H1 (cell line): ENCODE measurements at regions not wholly inside any gene's neighbourhood (a gene's known extent, or its start where the extent isn't known, plus 50 kb on each side); places are given as distances from the start of the nearest gene placed in this dataset.

ENCODE experiments used
- CTCF ChIA-PET: fragments of 300-600 bp; sonication (Branson Sonifier 250); formaldehyde crosslinking; loops from one replicate; lab custom pipeline; 2021; ENCODE audit not compliant: partially characterized antibody; lab: Charles Lee
- POLR2A ChIA-PET: fragments of 300-600 bp; sonication (Branson Sonifier 250); formaldehyde crosslinking; loops from one replicate; lab custom pipeline; 2021; ENCODE audit warnings: inconsistent platforms; ENCODE audit not compliant: partially characterized antibody; lab: Charles Lee
- DNase-seq, 2 experiments: peaks; one replicate each; pipeline versions ENCODE4 v3.0.0 to v3.0.0-alpha.2; 2010 to 2022; ENCODE audit warnings: low spot score in 2 of 2, low read depth in 1 of 2, mixed read lengths in 1 of 2
- FAIRE-seq: peaks from 2 replicates; lab custom pipeline; 2011; peaks lifted over from hg19 to GRCh38; lab: Jason Lieb, UNC
- H2AFZ ChIP-seq: 2 replicates; pipeline ENCODE4 v1.8.1; 2012; ENCODE audit warnings: low read length, inconsistent platforms
- H2AK5ac ChIP-seq: 2 replicates; pipeline ENCODE4 v1.6.1; 2013; ENCODE audit warnings: low read depth, low read length
- H2BK120ac ChIP-seq: replicated peaks from 2 replicates; pipeline ENCODE3; 2013; ENCODE audit warnings: low read depth, low read length, inconsistent platforms
- H2BK12ac ChIP-seq: 2 replicates; pipeline ENCODE4 v1.6.1; 2013; ENCODE audit warnings: low read depth, low read length
- H2BK15ac ChIP-seq: 2 replicates; pipeline ENCODE4 v1.6.1; 2013; ENCODE audit warnings: low read length
- H2BK20ac ChIP-seq: 2 replicates; pipeline ENCODE4 v1.6.1; 2013; ENCODE audit warnings: low read length
- H2BK5ac ChIP-seq: 2 replicates; pipeline ENCODE4 v1.6.1; 2013; ENCODE audit warnings: low read depth, low read length
- H3K14ac ChIP-seq: 2 replicates; pipeline ENCODE4 v1.6.1; 2013; ENCODE audit warnings: inconsistent platforms; ENCODE audit not compliant: insufficient read length
- H3K18ac ChIP-seq: 2 replicates; pipeline ENCODE4 v1.6.1; 2013; ENCODE audit warnings: low read length; ENCODE audit errors: extremely low read depth
- H3K23ac ChIP-seq: 2 replicates; pipeline ENCODE4 v1.6.1; 2013; ENCODE audit warnings: inconsistent platforms; ENCODE audit not compliant: insufficient read length
- H3K23me2 ChIP-seq: 2 replicates; pipeline ENCODE4 v1.6.1; 2013; ENCODE audit warnings: low read depth, low read length
- H3K27ac ChIP-seq: 2 replicates; pipeline ENCODE4 v1.6.1; 2011; ENCODE audit warnings: low read depth, low read length, inconsistent platforms
- H3K27me3 ChIP-seq, 4 experiments: replicated peaks in 1 of 4; 1 replicate in 1 of 4; 2 replicates in 3 of 4; pipeline versions ENCODE4 v1.6.1 to v1.8.1; 2011 to 2013; ENCODE audit warnings: low read length in 3 of 4, mild to moderate bottlenecking in 3 of 4, inconsistent platforms in 2 of 4, mixed read lengths in 2 of 4, moderate library complexity in 1 of 4; ENCODE audit not compliant: control insufficient read depth in 3 of 4, insufficient read depth in 3 of 4; ENCODE audit errors: extremely low read depth in 1 of 4
- H3K36me3 ChIP-seq, 4 experiments: 2 replicates each; pipeline versions ENCODE4 v1.6.1 to v1.8.1; 2011 to 2013; ENCODE audit warnings: mild to moderate bottlenecking in 4 of 4, low read length in 3 of 4, moderate library complexity in 2 of 4, control low read depth in 1 of 4, inconsistent platforms in 1 of 4; ENCODE audit not compliant: insufficient read depth in 4 of 4, control insufficient read depth in 2 of 4
- H3K4ac ChIP-seq: replicated peaks from 2 replicates; pipeline ENCODE3; 2013; ENCODE audit warnings: low read length, low read depth, mixed read lengths, inconsistent platforms; ENCODE audit not compliant: insufficient read length
- H3K4me1 ChIP-seq, 4 experiments: replicated peaks in 1 of 4; 1 replicate in 1 of 4; 2 replicates in 3 of 4; pipeline versions ENCODE4 v1.6.1 to v1.8.1; 2011 to 2013; ENCODE audit warnings: low read length in 3 of 4, inconsistent platforms in 2 of 4, mixed read lengths in 1 of 4; ENCODE audit not compliant: insufficient read depth in 4 of 4, control insufficient read depth in 3 of 4
- H3K4me2 ChIP-seq, 2 experiments: 2 replicates each; pipeline versions ENCODE4 v1.6.1 to v1.8.1; 2011 to 2013; ENCODE audit warnings: low read depth in 2 of 2, low read length in 2 of 2, control low read depth in 1 of 2, inconsistent platforms in 1 of 2, mild to moderate bottlenecking in 1 of 2; ENCODE audit not compliant: insufficient read depth in 1 of 2
- H3K4me3 ChIP-seq, 4 experiments: fragments of 200-600, 300-600 bp in 1 of 4; sonication (generic), shearing (Covaris generic), sonication (Bioruptor Twin) in 1 of 4; 2 replicates each; pipeline versions ENCODE4 v1.5.1 to v1.8.1; 2011 to 2016; ENCODE audit warnings: low read length in 4 of 4, low read depth in 3 of 4, control low read depth in 2 of 4, inconsistent platforms in 2 of 4, mild to moderate bottlenecking in 2 of 4, mixed read lengths in 1 of 4, moderate library complexity in 1 of 4; ENCODE audit not compliant: insufficient read depth in 2 of 4; ENCODE audit errors: extremely low read depth in 1 of 4
- H3K56ac ChIP-seq: replicated peaks from 2 replicates; pipeline ENCODE3; 2013; ENCODE audit warnings: low read depth, mild to moderate bottlenecking, mixed read lengths, low read length, inconsistent platforms; ENCODE audit not compliant: insufficient read length
- H3K79me1 ChIP-seq: 2 replicates; pipeline ENCODE4 v1.6.1; 2013; ENCODE audit warnings: low read depth, low read length, control low read depth
- H3K79me2 ChIP-seq, 2 experiments: 2 replicates each; pipeline versions ENCODE4 v1.6.1 to v1.8.1; 2012 to 2013; ENCODE audit warnings: low read length in 2 of 2, mild to moderate bottlenecking in 2 of 2, inconsistent platforms in 1 of 2; ENCODE audit not compliant: insufficient read depth in 2 of 2, control insufficient read depth in 1 of 2
- H3K9ac ChIP-seq, 4 experiments: replicated peaks in 1 of 4; 1 replicate in 1 of 4; 2 replicates in 3 of 4; pipeline versions ENCODE4 v1.6.1 to v1.8.1; 2011 to 2013; ENCODE audit warnings: low read depth in 3 of 4, low read length in 3 of 4, control low read depth in 2 of 4, mild to moderate bottlenecking in 2 of 4, moderate library complexity in 2 of 4, inconsistent platforms in 1 of 4; ENCODE audit errors: extremely low read depth in 1 of 4
- H3K9me3 ChIP-seq, 2 experiments: 2 replicates each; pipeline versions ENCODE4 v1.6.1 to v1.8.1; 2012 to 2013; ENCODE audit warnings: mild to moderate bottlenecking in 2 of 2, moderate library complexity in 2 of 2, control low read depth in 1 of 2, inconsistent platforms in 1 of 2, low read depth in 1 of 2, low read length in 1 of 2, mixed read lengths in 1 of 2; ENCODE audit not compliant: insufficient read depth in 2 of 2
- H4K20me1 ChIP-seq, 2 experiments: replicated peaks in 1 of 2; 2 replicates each; pipeline versions ENCODE3 to v1.8.1; 2011 to 2013; ENCODE audit warnings: inconsistent platforms in 2 of 2, low read length in 2 of 2, mild to moderate bottlenecking in 1 of 2; ENCODE audit not compliant: insufficient read depth in 2 of 2, control insufficient read depth in 1 of 2
- H4K5ac ChIP-seq: 2 replicates; pipeline ENCODE4 v1.6.1; 2013; ENCODE audit warnings: low read length, low read depth, mixed read lengths, inconsistent platforms; ENCODE audit not compliant: insufficient read length
- H4K8ac ChIP-seq: 2 replicates; pipeline ENCODE4 v1.8.0; 2013; ENCODE audit warnings: mild to moderate bottlenecking, moderate library complexity, low read length, inconsistent platforms; ENCODE audit not compliant: insufficient read depth; ENCODE audit errors: extremely low read depth
- H4K91ac ChIP-seq: replicated peaks from 2 replicates; pipeline ENCODE3; 2013; ENCODE audit warnings: low read length, mixed read lengths, inconsistent platforms; ENCODE audit not compliant: insufficient read length
- CBX5 ChIP-seq: fragments of 300-800, 300-1000 bp; sonication (generic); IDR thresholded peaks from 2 replicates; pipeline ENCODE4 v1.7.1; 2016; ENCODE audit warnings: antibody characterized with exemption, low read length, low read depth
- CBX8 ChIP-seq: fragments of 300-800, 300-1000 bp; sonication (generic); IDR thresholded peaks from 2 replicates; pipeline ENCODE4 v1.7.1; 2016; ENCODE audit warnings: low read depth, low read length, borderline replicate concordance
- CTBP2 ChIP-seq: IDR thresholded peaks from 2 replicates; pipeline ENCODE4 v1.7.0; 2011; ENCODE audit warnings: borderline replicate concordance, mild to moderate bottlenecking, moderate library complexity, mixed read lengths, low read length; ENCODE audit not compliant: insufficient read depth, insufficient read length
- MAX ChIP-seq: IDR thresholded peaks from 2 replicates; pipeline ENCODE4 v1.6.1; 2012; ENCODE audit warnings: inconsistent platforms
- RXRA ChIP-seq: IDR thresholded peaks from 2 replicates; pipeline ENCODE4 v1.6.1; 2011; ENCODE audit warnings: low read depth, mild to moderate bottlenecking, low read length, moderate library complexity; ENCODE audit not compliant: insufficient read depth
- SIN3A ChIP-seq, 2 experiments: IDR thresholded peaks in 1 of 2; conservative IDR thresholded peaks in 1 of 2; 2 replicates each; pipeline ENCODE4 v1.6.1; 2011 to 2012; ENCODE audit warnings: low read length in 2 of 2, improper control_type of control experiment in 1 of 2, low read depth in 1 of 2, mild to moderate bottlenecking in 1 of 2
- SIRT6 ChIP-seq: IDR thresholded peaks from one replicate; pipeline ENCODE4 v1.7.1; 2012; ENCODE audit warnings: low read length, inconsistent platforms
- SP2 ChIP-seq: IDR thresholded peaks from 2 replicates; pipeline ENCODE4 v1.6.1; 2012; ENCODE audit warnings: mild to moderate bottlenecking, low read length, inconsistent platforms
- TAF1 ChIP-seq: IDR thresholded peaks from 2 replicates; pipeline ENCODE4 v1.6.1; 2011; ENCODE audit warnings: mild to moderate bottlenecking, low read depth, low read length
- TAF7 ChIP-seq: optimal IDR thresholded peaks from 2 replicates; pipeline ENCODE3; 2011; ENCODE audit warnings: low read depth, mild to moderate bottlenecking, inconsistent platforms, low read length, moderate library complexity, borderline replicate concordance
- WGBS, 2 experiments: shearing (Covaris generic) in 1 of 2; methylation state at CpG; one replicate each; pipeline versions ENCODE4 v1.1.6 to v1.1.7; 2013 to 2015; ENCODE audit warnings: low lambda C conversion rate in 2 of 2, mixed read lengths in 2 of 2, inconsistent platforms in 1 of 2, low coverage in 1 of 2, missing lambda C conversion rate in 1 of 2; ENCODE audit not compliant: insufficient replicate concordance in 2 of 2, insufficient coverage in 1 of 2, insufficient read length in 1 of 2; ENCODE audit errors: extremely low coverage in 1 of 2, missing lambda C conversion rate in 1 of 2; 5-methylcytosine and 5-hydroxymethylcytosine counted together
- TF ChIP-seq, protein P1 (sequence below): IDR thresholded peaks from 2 replicates; pipeline ENCODE4 v1.6.1; 2012; ENCODE audit warnings: inconsistent platforms

GRCh38 chr2:145220496-145220895, 700.6 kb upstream of the ZEB2 start:
- H3K4me1 ChIP-seq, result no peaks in the 10 kb centered on the region
- H3K23me2 ChIP-seq, result no peaks in the 10 kb centered on the region
- H3K4ac ChIP-seq, result no peak overlapping the region
- H3K27me3 ChIP-seq, result no peaks in the 10 kb centered on the region
- H3K18ac ChIP-seq, result no peak overlapping the region
- POLR2A ChIA-PET, result no interaction called here
- no peak overlapping the region for H3K9ac ChIP-seq
- H2BK5ac ChIP-seq, result no peak overlapping the region
- H2AFZ ChIP-seq, result no peak overlapping the region
- H3K36me3 ChIP-seq, result no peaks in the 10 kb centered on the region; a peak in 1 of 8 replicates
- no peaks in the 10 kb centered on the region for H3K79me2 ChIP-seq
- no peaks in the 10 kb centered on the region for H3K79me1 ChIP-seq
- no peak for FAIRE-seq
- 88% methylated on average over 1 of the region's 1 CpG; no CpG with 5 or more reads in 1 of the 2 experiments for WGBS, 2 experiments
- H4K91ac ChIP-seq, result no peak overlapping the region
- TF ChIP-seq SIN3A (conservative IDR thresholded peaks at IDR 0.05 in 1 of 2, IDR thresholded peaks at IDR 0.05 in 1 of 2; ENCODE audit: low read depth in 1 of 2, low read length in 2 of 2), result no peak
- TF ChIP-seq SP2, result no peak
- no peak for TF ChIP-seq SIRT6
- no peak for TF ChIP-seq CBX8
- TF ChIP-seq, protein P1, sequence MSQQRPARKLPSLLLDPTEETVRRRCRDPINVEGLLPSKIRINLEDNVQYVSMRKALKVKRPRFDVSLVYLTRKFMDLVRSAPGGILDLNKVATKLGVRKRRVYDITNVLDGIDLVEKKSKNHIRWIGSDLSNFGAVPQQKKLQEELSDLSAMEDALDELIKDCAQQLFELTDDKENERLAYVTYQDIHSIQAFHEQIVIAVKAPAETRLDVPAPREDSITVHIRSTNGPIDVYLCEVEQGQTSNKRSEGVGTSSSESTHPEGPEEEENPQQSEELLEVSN, result no peak
- TF ChIP-seq CTBP2, result no peak
- TF ChIP-seq CBX5, result no peak
- TF ChIP-seq TAF7, result no peak
- TF ChIP-seq RXRA, result no peak
- no peak for TF ChIP-seq TAF1
- TF ChIP-seq MAX, result no peak
- TF ChIP-seq, all 59 proteins: peak for 0
- CTCF ChIA-PET, result no interaction called here
- no peak overlapping the region for H4K5ac ChIP-seq
- H4K20me1 ChIP-seq, result no peaks in the 10 kb centered on the region
- DNase-seq, result no peak
- no peak overlapping the region for H2BK20ac ChIP-seq
- H3K14ac ChIP-seq, result no peak overlapping the region
- no peak overlapping the region for H3K56ac ChIP-seq
- no peak overlapping the region for H4K8ac ChIP-seq
- no peak overlapping the region for H2BK120ac ChIP-seq
- no peak overlapping the region for H2AK5ac ChIP-seq
- H2BK15ac ChIP-seq, result no peak overlapping the region
- no peak overlapping the region for H3K23ac ChIP-seq
- no peaks in the 10 kb centered on the region for H3K9me3 ChIP-seq
- H3K4me3 ChIP-seq, result no peak overlapping the region
- no peak overlapping the region for H2BK12ac ChIP-seq
- H3K4me2 ChIP-seq, result no peak overlapping the region
- H3K27ac ChIP-seq, result no peak overlapping the region
